ENCODE measurements at regions not wholly inside any gene's neighbourhood (a gene's known extent, or its start where the extent isn't known, plus 50 kb on each side); places are given as distances from the start of the nearest gene placed in this dataset.

DNA sequence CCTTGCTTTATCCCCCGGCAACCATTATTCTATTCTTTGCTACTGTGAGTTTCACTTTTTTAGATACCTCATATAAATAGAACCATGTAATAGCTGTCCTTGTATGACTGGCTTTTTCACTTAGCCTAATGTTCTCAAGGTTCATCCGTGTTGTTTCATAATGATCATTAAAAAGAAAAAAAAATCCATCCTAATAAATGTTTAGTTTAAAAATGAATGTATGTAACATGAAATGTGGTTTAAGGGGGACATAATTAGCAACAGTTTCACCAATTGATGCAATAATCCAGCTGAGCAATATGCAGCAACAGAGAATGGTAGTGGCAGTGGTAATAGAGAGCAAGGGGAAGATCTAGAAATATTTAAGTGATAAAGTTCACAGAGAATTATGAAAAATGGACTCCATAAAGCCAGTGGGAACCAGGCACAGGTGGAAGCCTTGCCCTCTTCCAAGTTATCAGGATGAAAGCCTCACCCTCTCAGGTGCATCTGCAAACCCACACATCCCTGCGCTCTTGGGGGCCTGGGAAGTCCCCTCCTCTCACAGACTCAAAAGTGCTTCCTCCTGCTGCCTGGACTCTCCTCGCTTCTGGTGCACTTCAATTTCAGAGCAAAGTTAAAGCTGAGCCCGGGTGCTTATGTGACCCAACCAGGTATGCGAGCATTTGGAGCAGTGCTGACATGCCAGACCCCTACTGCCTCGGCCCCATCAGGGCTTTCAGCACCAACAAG, 1403.3 kb upstream of the SLC39A10 start:
- TF ChIP-seq CTCF (IDR thresholded peaks at IDR 0.05; ENCODE audit: low read depth, low read length) (no peak), EZH2phosphoT487 (IDR thresholded peaks at IDR 0.05; ENCODE audit: low read depth) (no peak)
